Liver (tissue), 3 donors: ENCODE measurements at regions not wholly inside any gene's neighbourhood (a gene's known extent, or its start where the extent isn't known, plus 50 kb on each side); places are given as distances from the start of the nearest gene placed in this dataset.

Source experiments
- ATF3 ChIP-seq: IDR thresholded peaks from 2 replicates; pipeline ENCODE4 v1.6.1; 2016; ENCODE audit warnings: antibody characterized with exemption
- CTCF ChIP-seq: fragments of 150-350 bp; IDR thresholded peaks from 2 replicates; pipeline ENCODE4 v1.5.1; 2017; ENCODE audit warnings: improper control_type of control experiment, low read depth, low read length; ENCODE audit not compliant: missing input control
- GABPA ChIP-seq, 2 donors: IDR thresholded peaks in 1 of 2; conservative IDR thresholded peaks in 1 of 2; 2 replicates each; pipeline ENCODE4 v1.6.1; 2016; ENCODE audit warnings: antibody characterized with exemption in 2 of 2, mild to moderate bottlenecking in 1 of 2, moderate library complexity in 1 of 2
- HNF4A ChIP-seq, 2 donors: conservative IDR thresholded peaks; 2 replicates each; pipeline ENCODE4 v1.6.1; 2016; ENCODE audit warnings: antibody characterized with exemption in 2 of 2, mild to moderate bottlenecking in 2 of 2
- REST ChIP-seq: IDR thresholded peaks from 2 replicates; pipeline ENCODE4 v1.6.1; 2016; ENCODE audit warnings: antibody characterized with exemption, mild to moderate bottlenecking
- RXRA ChIP-seq, 2 donors: IDR thresholded peaks; 2 replicates each; pipeline ENCODE4 v1.6.1; 2017 to 2018; ENCODE audit warnings: antibody characterized with exemption in 2 of 2, mild to moderate bottlenecking in 1 of 2
- SP1 ChIP-seq: IDR thresholded peaks from 2 replicates; pipeline ENCODE4 v1.6.1; 2018; ENCODE audit warnings: antibody characterized with exemption, mild to moderate bottlenecking
- TAF1 ChIP-seq: conservative IDR thresholded peaks from 2 replicates; pipeline ENCODE4 v1.6.1; 2016; ENCODE audit warnings: antibody characterized with exemption, mild to moderate bottlenecking
- donor health status: healthy.
- donor health status: healthy.

GRCh38 chrX:28278251-28278650 lies 297.0 kb upstream of the DCAF8L1 start:
- TF ChIP-seq CTCF = no peak
- TF ChIP-seq RXRA (IDR thresholded peaks at IDR 0.05) = no peak
- no peak for TF ChIP-seq SP1
- no peak for TF ChIP-seq TAF1
- TF ChIP-seq REST = no peak
- no peak for TF ChIP-seq ATF3
- no peak for TF ChIP-seq GABPA (IDR thresholded peaks at IDR 0.05 in 1 of 2, conservative IDR thresholded peaks at IDR 0.05 in 1 of 2)
- TF ChIP-seq HNF4A (conservative IDR thresholded peaks at IDR 0.05) = no peak
